ENCODE measurements at regions not wholly inside any gene's neighbourhood (a gene's known extent, or its start where the extent isn't known, plus 50 kb on each side); places are given as distances from the start of the nearest gene placed in this dataset.

GRCh38 chr4:177798161-177798560 is 355.9 kb upstream of the AGA start:
- no peak for TF ChIP-seq CTCF (IDR thresholded peaks at IDR 0.05 in 8 of 11, conservative IDR thresholded peaks at IDR 0.05 in 3 of 11)
- TF ChIP-seq POLR2AphosphoS5 (IDR thresholded peaks at IDR 0.05): no peak
- no peak for TF ChIP-seq POLR2A (IDR thresholded peaks at IDR 0.05)
